GM21717 (cell line): ENCODE measurements at regions not wholly inside any gene's neighbourhood (a gene's known extent, or its start where the extent isn't known, plus 50 kb on each side); places are given as distances from the start of the nearest gene placed in this dataset.

Experiments used
- ATAC-seq: cut with Tn5 transposase; IDR thresholded peaks from one replicate; pipeline ENCODE4 v1.9.1; 2021; ENCODE audit warnings: mild to moderate bottlenecking, moderate library complexity; ENCODE audit not compliant: unreplicated experiment

DNA sequence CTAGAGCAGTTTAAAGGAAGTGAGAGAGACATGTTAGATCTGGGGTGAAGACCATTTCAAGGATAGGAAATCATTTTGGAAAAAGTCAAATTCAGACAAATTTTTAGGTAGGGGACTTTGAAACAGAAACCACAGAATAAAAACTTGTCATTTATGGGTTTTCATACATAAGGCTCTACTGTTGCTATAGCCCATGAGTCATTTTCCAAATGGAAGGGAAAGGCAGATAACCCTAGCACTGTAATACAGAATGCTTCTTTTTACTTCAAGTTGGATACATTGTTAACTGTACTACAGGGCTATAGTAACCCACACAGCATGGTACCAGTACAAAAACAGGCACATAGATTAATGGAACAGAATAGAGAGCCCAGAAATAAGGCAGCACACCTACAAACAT is 455.4 kb downstream of the EBF1 start:
- ATAC-seq = no peak

- no peak for ATAC-seq
Measured at GRCh38 chr5:158643840-158644239, 455.9 kb downstream of the EBF1 start.

DNA sequence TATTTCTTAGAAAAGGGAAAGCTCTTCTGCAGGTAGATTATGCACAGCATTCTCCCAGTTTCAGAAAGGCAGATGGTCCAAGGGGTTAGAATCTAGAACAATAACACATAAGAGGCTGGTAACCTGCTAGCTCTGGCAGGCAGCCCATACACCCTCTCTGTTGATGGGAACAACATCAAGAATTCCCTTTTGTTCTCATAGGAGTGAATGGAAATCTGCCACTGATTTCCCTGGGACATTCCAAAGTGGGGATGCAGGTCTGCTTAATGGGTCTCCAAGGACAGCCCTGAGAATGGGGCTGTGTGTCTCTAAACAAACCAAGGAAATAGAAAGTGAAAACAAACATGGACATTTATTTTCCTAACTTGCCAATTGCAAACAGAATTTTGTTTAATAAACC is 456.8 kb downstream of the EBF1 start:
- no peak for ATAC-seq

- ATAC-seq = no peak
Measured at GRCh38 chr5:158641016-158641415, 458.7 kb downstream of the EBF1 start.

DNA sequence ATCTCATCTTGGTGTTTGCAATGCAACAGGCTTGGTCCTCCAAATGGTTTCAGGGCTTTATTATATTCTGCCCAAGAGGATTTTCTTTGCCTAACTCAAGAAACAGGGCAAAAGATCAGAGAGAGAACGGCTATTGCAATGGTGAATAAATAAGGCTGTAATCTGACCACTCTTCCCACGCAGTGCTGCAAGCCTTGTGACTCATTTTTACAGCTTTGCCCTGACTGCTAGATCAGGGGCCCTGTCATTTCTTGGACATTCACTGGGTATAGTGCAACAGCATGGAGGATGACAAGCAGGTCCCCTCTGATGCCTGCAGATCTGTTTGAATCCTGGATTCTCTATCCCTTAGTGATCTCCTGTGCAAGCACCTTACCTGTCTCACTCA is 459.1 kb downstream of the EBF1 start:
- no peak for ATAC-seq

- no peak for ATAC-seq
Measured at GRCh38 chr5:158639881-158640592, 459.7 kb downstream of the EBF1 start.

DNA sequence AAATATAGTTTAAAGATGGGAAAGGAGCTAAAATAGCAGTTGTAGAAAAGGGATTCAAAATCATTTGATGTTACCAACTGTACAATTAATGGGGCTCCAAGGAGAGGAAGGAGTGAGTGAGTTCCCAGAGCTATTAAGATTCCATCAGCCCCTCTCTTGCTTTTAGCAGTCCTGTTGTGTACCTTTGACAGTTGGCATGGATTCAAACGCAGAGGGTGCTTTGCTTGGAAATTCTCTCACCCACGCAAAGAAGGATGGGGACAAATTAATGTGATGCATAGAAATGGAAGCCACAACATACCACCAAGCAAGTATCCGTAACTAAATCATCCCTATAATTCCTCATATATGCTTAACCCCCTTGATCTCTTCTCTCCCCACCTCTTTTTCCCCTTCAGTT is 461.3 kb downstream of the EBF1 start:
- no peak for ATAC-seq

- ATAC-seq = no peak
Measured at GRCh38 chr5:158637039-158637438, 462.7 kb downstream of the EBF1 start.

- no peak for ATAC-seq
Measured at GRCh38 chr5:158635565-158635964, 464.2 kb downstream of the EBF1 start.

DNA sequence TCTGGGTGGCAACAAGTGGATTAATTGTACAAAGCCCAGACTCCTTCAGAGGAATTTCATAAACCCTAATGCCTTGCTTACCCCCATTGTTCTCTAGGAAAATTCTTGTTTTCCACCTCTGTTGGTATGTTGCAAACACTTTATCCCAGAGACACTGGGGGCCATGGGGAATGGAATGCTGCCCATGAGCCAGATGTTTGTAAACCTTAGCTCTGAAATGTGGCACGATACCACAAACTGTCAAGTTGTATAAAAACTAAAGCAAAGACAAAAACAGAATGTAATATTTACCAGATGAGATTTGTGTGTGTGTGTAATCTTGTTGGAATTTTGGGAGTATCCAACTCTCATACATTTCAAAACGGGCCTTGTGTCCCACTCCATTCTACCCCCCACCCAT is 465.0 kb downstream of the EBF1 start:
- no peak for ATAC-seq

- ATAC-seq = no peak
Measured at GRCh38 chr5:158629591-158630312, 470.0 kb downstream of the EBF1 start.

DNA sequence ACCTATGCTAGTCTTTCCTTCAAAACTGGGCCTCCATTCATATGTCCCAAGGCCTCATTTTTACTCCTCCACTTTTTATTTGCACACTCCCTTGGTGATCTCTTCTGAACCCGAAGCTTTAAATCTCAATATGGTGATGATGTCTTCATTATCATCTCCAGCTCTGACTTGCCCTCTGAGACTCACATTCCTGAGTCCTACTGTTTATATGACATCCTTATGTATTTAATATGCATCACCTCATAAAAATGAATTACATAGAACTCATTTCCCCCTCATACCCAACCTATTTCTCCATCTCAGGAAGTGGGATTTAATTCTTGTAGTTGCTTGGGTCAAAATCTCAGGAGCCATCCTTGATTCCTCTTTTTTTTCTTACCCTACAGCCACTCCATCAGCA is 473.0 kb downstream of the EBF1 start:
- no peak for ATAC-seq

DNA sequence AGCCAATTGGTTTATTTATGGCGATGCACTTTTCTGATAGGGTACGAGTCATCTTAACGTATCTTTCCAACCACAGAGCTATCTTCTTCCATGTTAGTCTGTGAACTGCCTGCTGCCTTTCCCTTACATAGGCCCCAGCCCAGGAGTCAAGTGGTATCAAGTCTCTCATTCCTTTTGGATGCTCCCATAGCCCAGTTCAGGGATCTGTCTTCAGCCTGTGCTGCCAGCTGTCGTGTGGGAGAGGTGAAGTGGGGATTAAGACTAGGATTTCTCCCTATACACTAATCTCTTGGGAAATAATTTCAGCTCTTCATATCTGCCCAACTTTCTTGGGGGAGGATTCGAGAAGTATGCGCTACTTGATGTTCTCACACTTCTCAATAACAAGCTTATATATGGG is 475.7 kb downstream of the EBF1 start:
- ATAC-seq = no peak

- ATAC-seq = no peak
Measured at GRCh38 chr5:158621391-158621790, 478.3 kb downstream of the EBF1 start.

DNA sequence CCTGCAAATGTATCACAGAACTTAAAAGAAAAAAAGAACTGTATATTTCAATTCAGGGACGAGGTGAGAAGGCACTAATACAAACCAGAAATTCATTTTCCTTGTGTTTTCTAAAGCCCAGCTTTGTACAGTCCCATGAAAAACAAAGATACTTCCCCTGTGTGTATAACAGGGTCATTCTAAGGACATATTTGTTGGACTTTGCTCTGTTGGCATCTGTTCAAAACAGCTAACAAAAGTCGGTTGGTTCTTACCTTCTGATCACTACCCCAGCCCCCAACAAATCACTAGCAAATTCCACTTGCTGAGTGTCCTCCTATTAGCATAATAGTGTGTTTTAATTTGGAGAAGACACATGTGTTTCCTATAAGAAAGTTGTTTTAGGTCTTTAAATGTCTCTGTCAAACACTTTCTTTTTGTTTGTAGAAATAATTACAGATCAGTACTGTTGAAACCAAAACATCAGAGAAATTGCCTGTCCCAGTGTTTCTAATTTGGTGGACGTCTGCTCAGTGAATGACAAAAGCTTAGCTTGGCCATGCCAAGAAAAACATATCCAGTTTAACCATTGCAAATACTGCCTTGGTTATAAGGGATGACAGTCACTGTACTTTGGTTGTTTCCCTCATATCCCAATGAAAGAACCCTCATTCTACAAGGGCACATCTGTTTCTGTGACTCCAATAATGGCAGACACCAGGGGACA is 480.5 kb downstream of the EBF1 start:
- ATAC-seq = no peak

DNA sequence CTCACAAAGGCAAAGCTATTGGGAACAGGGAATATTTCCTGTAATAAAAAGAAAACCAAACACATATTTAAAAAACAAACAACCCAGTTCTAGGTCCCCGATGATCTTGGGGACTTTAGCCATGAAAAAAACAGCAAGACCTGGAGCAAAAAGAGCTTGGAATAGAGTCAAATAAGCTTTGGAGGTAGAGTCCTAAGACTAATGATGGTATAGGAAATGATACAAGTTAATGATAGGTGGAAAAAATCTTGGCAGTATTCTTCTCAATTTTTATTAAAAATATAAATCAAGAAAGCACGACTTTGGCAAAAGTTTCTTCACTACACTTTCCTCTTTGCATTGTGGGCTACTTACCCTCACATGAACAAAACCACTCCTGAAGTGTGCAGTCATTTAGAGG is 481.5 kb downstream of the EBF1 start:
- no peak for ATAC-seq

GRCh38 chr5:158616707-158617106 is 483.0 kb downstream of the EBF1 start:
- ATAC-seq = no peak

GRCh38 chr5:158614951-158615350 is 484.8 kb downstream of the EBF1 start:
- no peak for ATAC-seq

- no peak for ATAC-seq
Measured at GRCh38 chr5:158611581-158611980, 488.1 kb downstream of the EBF1 start.

DNA sequence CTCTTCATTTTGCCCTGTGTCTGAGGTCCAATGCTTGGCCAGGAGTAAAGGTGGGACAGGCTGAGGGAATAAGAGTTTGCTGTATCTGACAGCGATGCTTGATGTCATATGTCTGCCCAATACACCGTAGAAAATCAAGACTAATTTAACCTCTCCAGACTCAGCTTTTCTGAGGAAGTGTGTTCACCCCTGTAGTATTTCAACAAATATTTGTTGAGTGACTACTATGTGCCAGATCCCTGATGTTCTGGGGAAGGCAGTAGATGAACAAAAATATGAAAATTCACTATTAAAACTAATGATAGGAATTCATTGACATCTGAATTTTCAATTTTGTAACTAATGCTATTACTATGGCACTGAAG is 489.7 kb downstream of the EBF1 start:
- no peak for ATAC-seq

- ATAC-seq = no peak
Measured at GRCh38 chr5:158609333-158610050, 490.2 kb downstream of the EBF1 start.

GRCh38 chr5:158607088-158607487 is 492.6 kb downstream of the EBF1 start:
- ATAC-seq = no peak
